Neuronal stem cell (in vitro differentiated cells): ENCODE measurements at regions not wholly inside any gene's neighbourhood (a gene's known extent, or its start where the extent isn't known, plus 50 kb on each side); places are given as distances from the start of the nearest gene placed in this dataset.

Experiments used
- DNase-seq: peaks from one replicate; pipeline ENCODE4 v3.0.0-alpha.2; 2013; ENCODE audit warnings: low spot score
- H2AFZ ChIP-seq: one replicate; pipeline ENCODE4 v1.6.1; 2013; ENCODE audit warnings: mild to moderate bottlenecking, low read length, inconsistent platforms
- H2AK5ac ChIP-seq: 2 replicates; pipeline ENCODE4 v1.6.1; 2013; ENCODE audit warnings: low read depth, mild to moderate bottlenecking, inconsistent platforms, low read length, moderate library complexity, mixed read lengths
- H2BK120ac ChIP-seq: 2 replicates; pipeline ENCODE4 v1.6.1; 2013; ENCODE audit warnings: low read depth, mild to moderate bottlenecking, inconsistent platforms, low read length, moderate library complexity, mixed read lengths
- H2BK12ac ChIP-seq: one replicate; pipeline ENCODE4 v1.6.1; 2013; ENCODE audit warnings: low read length, inconsistent platforms
- H2BK15ac ChIP-seq: 2 replicates; pipeline ENCODE4 v1.6.1; 2013; ENCODE audit warnings: mild to moderate bottlenecking, low read length, inconsistent platforms, mixed read lengths
- H2BK5ac ChIP-seq: one replicate; pipeline ENCODE4 v1.6.1; 2013; ENCODE audit warnings: inconsistent platforms, mild to moderate bottlenecking, low read length, moderate library complexity
- H3K14ac ChIP-seq: one replicate; pipeline ENCODE4 v1.6.1; 2013; ENCODE audit warnings: low read length, inconsistent platforms
- H3K18ac ChIP-seq: 2 replicates; pipeline ENCODE4 v1.6.1; 2013; ENCODE audit warnings: low read length, inconsistent platforms
- H3K23ac ChIP-seq: 2 replicates; pipeline ENCODE4 v1.6.1; 2013; ENCODE audit warnings: low read depth, mild to moderate bottlenecking, mixed read lengths, low read length, inconsistent platforms; ENCODE audit not compliant: poor library complexity
- H3K27ac ChIP-seq: replicated peaks from 3 replicates; pipeline ENCODE4 v1.5.1; 2013; ENCODE audit warnings: low read length, inconsistent platforms
- H3K27me3 ChIP-seq, 3 experiments: 2 replicates each; pipeline ENCODE4 v1.6.1; 2013; ENCODE audit warnings: low read length in 3 of 3, mild to moderate bottlenecking in 2 of 3, inconsistent platforms in 1 of 3, low read depth in 1 of 3, mixed read lengths in 1 of 3, moderate library complexity in 1 of 3; ENCODE audit not compliant: control insufficient read depth in 3 of 3, insufficient read depth in 3 of 3
- H3K36me3 ChIP-seq, 2 donors: replicated peaks in 1 of 2; 2 replicates each; pipeline ENCODE4 v1.6.1; 2013; ENCODE audit warnings: low read length in 2 of 2; ENCODE audit not compliant: control insufficient read depth in 2 of 2, insufficient read depth in 2 of 2
- H3K4ac ChIP-seq: 2 replicates; pipeline ENCODE4 v1.6.1; 2013; ENCODE audit warnings: inconsistent platforms, mild to moderate bottlenecking, low read length, moderate library complexity
- H3K4me1 ChIP-seq, 2 donors: 1 replicate in 1 of 2; 2 replicates in 1 of 2; pipeline ENCODE4 v1.6.1; 2013; ENCODE audit warnings: low read length in 2 of 2, low read depth in 1 of 2; ENCODE audit not compliant: control insufficient read depth in 2 of 2, insufficient read depth in 1 of 2
- H3K4me2 ChIP-seq: one replicate; pipeline ENCODE4 v1.6.1; 2013; ENCODE audit warnings: mild to moderate bottlenecking, low read length, inconsistent platforms; ENCODE audit not compliant: insufficient read depth, poor library complexity, severe bottlenecking
- H3K4me3 ChIP-seq, 2 donors: 2 replicates each; pipeline ENCODE4 v1.5.1; 2013; ENCODE audit warnings: low read length in 2 of 2, mild to moderate bottlenecking in 2 of 2, inconsistent platforms in 1 of 2, moderate library complexity in 1 of 2
- H3K79me1 ChIP-seq: one replicate; pipeline ENCODE4 v1.6.1; 2013; ENCODE audit warnings: low read depth, mild to moderate bottlenecking, inconsistent platforms, low read length, moderate library complexity
- H3K9ac ChIP-seq: one replicate; pipeline ENCODE4 v1.6.1; 2013; ENCODE audit warnings: mild to moderate bottlenecking, low read depth, low read length, inconsistent platforms; ENCODE audit not compliant: poor library complexity
- H3K9me3 ChIP-seq, 2 donors: replicated peaks in 1 of 2; 2 replicates each; pipeline versions ENCODE3 to v1.6.1; 2013; ENCODE audit warnings: low read length in 2 of 2, mild to moderate bottlenecking in 2 of 2, inconsistent platforms in 1 of 2, low read depth in 1 of 2, mixed read lengths in 1 of 2, moderate library complexity in 1 of 2; ENCODE audit not compliant: control insufficient read depth in 2 of 2, insufficient read depth in 1 of 2
- H4K8ac ChIP-seq: one replicate; pipeline ENCODE4 v1.6.1; 2013; ENCODE audit warnings: low read depth, mild to moderate bottlenecking, inconsistent platforms, low read length, moderate library complexity
- H4K91ac ChIP-seq: one replicate; pipeline ENCODE4 v1.6.1; 2013; ENCODE audit warnings: low read length, low read depth, mild to moderate bottlenecking, inconsistent platforms; ENCODE audit not compliant: poor library complexity
- WGBS, 2 donors: extraction: QIAGEN DNeasy Blood & Tissue Kit; methylation state at CpG; one replicate each; pipeline ENCODE4 v1.1.7; 2013; ENCODE audit warnings: missing lambda C conversion rate in 2 of 2, mixed read lengths in 1 of 2; ENCODE audit not compliant: insufficient read length in 2 of 2, insufficient replicate concordance in 1 of 2; ENCODE audit errors: extremely low coverage in 2 of 2; 5-methylcytosine and 5-hydroxymethylcytosine counted together

DNA sequence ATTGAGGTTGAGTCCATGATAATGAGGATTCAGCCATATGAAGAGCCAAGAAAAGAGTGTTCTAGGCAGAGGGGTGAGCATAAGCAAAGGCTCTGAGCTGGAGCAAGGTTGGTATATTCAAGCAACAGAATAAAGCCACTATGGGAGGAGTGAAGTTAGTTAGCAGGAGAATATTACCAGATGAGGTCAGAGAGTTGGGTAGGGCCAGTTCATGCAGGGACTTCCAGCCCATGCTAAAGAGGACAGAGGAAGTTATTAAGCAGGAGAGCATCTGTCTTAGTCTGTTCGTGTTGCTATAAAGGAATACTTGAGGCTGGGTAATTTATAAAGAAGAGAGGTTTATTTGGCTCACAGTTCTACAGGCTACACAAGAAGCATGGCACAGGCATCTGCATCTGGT is 57.1 kb upstream of the ATG10 start:
- Histone ChIP-seq H3K9ac (no peak overlapping the region), H3K4ac (no peak overlapping the region), H3K23ac (no peak overlapping the region), H3K9me3 (no peaks in the 10 kb centered on the region), H3K36me3 (no peaks in the 10 kb centered on the region), H3K79me1 (no peaks in the 10 kb centered on the region), H2BK15ac (no peak overlapping the region), H3K14ac (no peak overlapping the region), H2BK12ac (no peak overlapping the region), H2BK5ac (no peak overlapping the region), H2BK120ac (no peak overlapping the region), H3K4me1 (no peaks in the 10 kb centered on the region), H3K27me3 (peaks cover 0 to 3% (median 0%) of the 10 kb centered on the region in 3 experiments), H3K27ac (no peak overlapping the region), H4K91ac (no peak overlapping the region), H3K4me2 (no peak overlapping the region), H2AFZ (no peak overlapping the region), H2AK5ac (no peak overlapping the region), H3K4me3 (no peak overlapping the region), H3K18ac (no peak overlapping the region), H4K8ac (no peak overlapping the region)
- no peak for DNase-seq
- WGBS, 2 donors = no CpG with 5 or more reads among the region's 1 CpG

DNA sequence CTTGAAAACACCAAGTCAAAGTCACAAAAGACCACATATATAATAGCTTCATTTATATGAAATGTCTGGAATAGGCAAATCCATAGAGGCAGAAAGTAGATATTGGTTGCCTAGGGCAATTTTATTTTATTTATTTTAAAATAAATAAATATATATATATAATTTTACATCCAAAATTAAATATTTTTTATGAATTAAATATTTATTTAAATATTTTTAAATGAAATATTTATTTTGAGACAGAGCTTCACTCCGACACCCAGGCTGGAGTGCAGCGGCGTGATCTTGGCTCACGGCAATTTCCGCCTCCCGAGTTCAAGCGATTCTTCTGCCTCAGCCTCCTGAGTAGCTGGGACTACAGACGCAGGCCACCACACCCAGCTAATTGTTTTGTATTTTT is 58.9 kb upstream of the ATG10 start:
- no peaks in the 10 kb centered on the region for H3K4me1 ChIP-seq
- no peak overlapping the region for H2BK120ac ChIP-seq
- H2AK5ac ChIP-seq = no peak overlapping the region
- no peak overlapping the region for H3K9ac ChIP-seq
- H3K4me2 ChIP-seq = no peak overlapping the region
- no peak overlapping the region for H2BK12ac ChIP-seq
- H3K18ac ChIP-seq = no peak overlapping the region
- peaks cover 0 to 3% (median 0%) of the 10 kb centered on the region in 3 experiments for H3K27me3 ChIP-seq
- no peak overlapping the region for H3K23ac ChIP-seq
- no peaks in the 10 kb centered on the region for H3K79me1 ChIP-seq
- no peak overlapping the region for H4K91ac ChIP-seq
- H2AFZ ChIP-seq = no peak overlapping the region
- no peak overlapping the region for H2BK5ac ChIP-seq
- H3K9me3 ChIP-seq = no peaks in the 10 kb centered on the region
- no peak overlapping the region for H2BK15ac ChIP-seq
- H3K4ac ChIP-seq = no peak overlapping the region
- no peak overlapping the region for H3K14ac ChIP-seq
- no peak overlapping the region for H3K4me3 ChIP-seq
- H4K8ac ChIP-seq = no peak overlapping the region
- no peak overlapping the region for H3K27ac ChIP-seq
- H3K36me3 ChIP-seq = no peaks in the 10 kb centered on the region
- no peak for DNase-seq
- no CpG with 5 or more reads among the region's 8 CpGs for WGBS, 2 donors

DNA sequence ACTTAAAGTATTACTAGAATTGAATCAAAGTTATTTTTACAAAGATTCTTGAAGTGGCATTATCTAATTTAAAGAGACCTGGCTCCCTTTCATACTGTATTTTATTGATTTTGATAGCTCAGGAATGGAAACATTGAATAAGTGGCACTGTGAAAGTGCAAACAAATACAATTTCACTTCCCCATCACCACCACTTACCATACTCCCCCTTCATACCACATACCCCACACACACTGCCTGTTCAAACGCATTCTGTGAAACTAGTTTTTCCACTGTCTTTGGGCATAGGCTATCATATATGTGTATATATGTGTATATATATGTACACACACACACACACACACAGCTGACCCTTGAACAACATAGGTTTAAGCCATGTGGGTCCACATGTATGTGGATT is 62.1 kb upstream of the ATG10 start:
- no peak overlapping the region for H3K9ac ChIP-seq
- no peaks in the 10 kb centered on the region for H3K27me3 ChIP-seq
- H3K4ac ChIP-seq = no peak overlapping the region
- no peak overlapping the region for H3K18ac ChIP-seq
- H3K36me3 ChIP-seq = no peaks in the 10 kb centered on the region
- H2BK15ac ChIP-seq = no peak overlapping the region
- peaks cover 3 to 4% of the 10 kb centered on the region in 2 donors for H3K4me1 ChIP-seq
- H2AK5ac ChIP-seq = no peak overlapping the region
- no peak overlapping the region for H3K4me2 ChIP-seq
- WGBS, 2 donors = 100% methylated on average over 1 of the region's 1 CpG; no CpG with 5 or more reads in 1 of the 2 donors
- H3K14ac ChIP-seq = no peak overlapping the region
- H2BK12ac ChIP-seq = no peak overlapping the region
- H2BK120ac ChIP-seq = no peak overlapping the region
- H4K91ac ChIP-seq = no peak overlapping the region
- H3K23ac ChIP-seq = no peak overlapping the region
- H3K9me3 ChIP-seq = no peaks in the 10 kb centered on the region
- DNase-seq = no peak
- no peak overlapping the region for H3K4me3 ChIP-seq
- no peak overlapping the region for H3K27ac ChIP-seq
- no peak overlapping the region for H2AFZ ChIP-seq
- no peak overlapping the region for H4K8ac ChIP-seq
- H2BK5ac ChIP-seq = no peak overlapping the region
- H3K79me1 ChIP-seq = no peaks in the 10 kb centered on the region

DNA sequence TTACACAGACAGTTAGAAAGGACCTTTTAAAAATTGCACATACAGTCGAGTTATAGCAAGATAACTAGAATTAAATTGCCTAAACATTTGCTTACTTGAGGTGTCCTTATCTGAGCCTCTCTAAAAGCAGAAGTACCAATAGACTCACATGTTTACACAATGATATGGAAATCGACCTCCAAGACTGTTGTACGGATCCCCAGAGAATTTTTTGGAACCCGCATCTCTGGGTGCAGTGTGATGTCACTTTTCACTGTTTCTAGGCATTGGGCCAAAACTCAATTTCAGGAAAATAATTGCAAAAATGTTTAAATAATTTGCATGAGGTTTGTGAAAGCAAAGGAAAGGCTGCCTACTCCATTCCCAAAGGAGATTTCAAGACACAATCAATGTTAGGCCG is 63.1 kb upstream of the ATG10 start:
- no peak for DNase-seq
- H3K4me2 ChIP-seq = no peak overlapping the region
- no peak overlapping the region for H2BK12ac ChIP-seq
- H2BK5ac ChIP-seq = no peak overlapping the region
- no peaks in the 10 kb centered on the region for H3K9me3 ChIP-seq
- no peak overlapping the region for H3K18ac ChIP-seq
- no peak overlapping the region for H3K14ac ChIP-seq
- H3K23ac ChIP-seq = no peak overlapping the region
- H3K36me3 ChIP-seq = no peaks in the 10 kb centered on the region
- H4K91ac ChIP-seq = no peak overlapping the region
- no peak overlapping the region for H2BK120ac ChIP-seq
- no peak overlapping the region for H3K27ac ChIP-seq
- H2AK5ac ChIP-seq = no peak overlapping the region
- peaks cover 3 to 4% of the 10 kb centered on the region in 2 donors for H3K4me1 ChIP-seq
- no peaks in the 10 kb centered on the region for H3K27me3 ChIP-seq
- no peak overlapping the region for H2BK15ac ChIP-seq
- H2AFZ ChIP-seq = no peak overlapping the region
- no peak overlapping the region for H3K9ac ChIP-seq
- H3K4me3 ChIP-seq = no peak overlapping the region
- H4K8ac ChIP-seq = no peak overlapping the region
- no peak overlapping the region for H3K4ac ChIP-seq
- no peaks in the 10 kb centered on the region for H3K79me1 ChIP-seq
- no CpG with 5 or more reads among the region's 5 CpGs for WGBS, 2 donors
